RWPE2 (cell line): ENCODE measurements at regions not wholly inside any gene's neighbourhood (a gene's known extent, or its start where the extent isn't known, plus 50 kb on each side); places are given as distances from the start of the nearest gene placed in this dataset.

ENCODE experiments used
- ATAC-seq: fragments of 200-7000 bp; cut with Tn5 transposase; 3 replicates; pipeline ENCODE4 v1.9.1; 2021; ENCODE audit warnings: low read depth
- DNase-seq: peaks from one replicate; pipeline ENCODE4 v3.0.0-alpha.2; 2020; ENCODE audit warnings: low spot score
- H3K27ac ChIP-seq: fragments of 450-650 bp; 2 replicates; pipeline ENCODE4 v1.5.1; 2017; ENCODE audit warnings: mild to moderate bottlenecking; ENCODE audit not compliant: poor library complexity, severe bottlenecking
- H3K27me3 ChIP-seq: fragments of 250-450 bp; sonication (Bioruptor Pico); 2 replicates; pipeline ENCODE4 v1.5.1; 2021; ENCODE audit warnings: mild to moderate bottlenecking, moderate library complexity; ENCODE audit not compliant: insufficient read depth, poor library complexity, severe bottlenecking
- H3K36me3 ChIP-seq: fragments of 250-450 bp; sonication (Bioruptor Pico); 2 replicates; pipeline ENCODE4 v1.5.1; 2020; ENCODE audit warnings: low read depth, mild to moderate bottlenecking, moderate library complexity
- H3K4me1 ChIP-seq: fragments of 250-450 bp; sonication (Bioruptor Pico); 2 replicates; pipeline ENCODE4 v1.5.1; 2021; ENCODE audit warnings: mild to moderate bottlenecking, moderate library complexity; ENCODE audit not compliant: insufficient read depth, poor library complexity, severe bottlenecking
- H3K4me3 ChIP-seq: fragments of 250-450 bp; sonication (Bioruptor Pico); 2 replicates; pipeline ENCODE4 v1.5.1; 2021; ENCODE audit warnings: mild to moderate bottlenecking, moderate library complexity; ENCODE audit not compliant: severe bottlenecking
- H3K9me3 ChIP-seq: fragments of 250-450 bp; sonication (Bioruptor Pico); 2 replicates; pipeline ENCODE4 v1.5.1; 2021; ENCODE audit warnings: mild to moderate bottlenecking, moderate library complexity; ENCODE audit not compliant: severe bottlenecking
- CTCF ChIP-seq: fragments of 450-650 bp; IDR thresholded peaks from one replicate; pipeline ENCODE4 v1.5.1; 2017; ENCODE audit warnings: mild to moderate bottlenecking, moderate library complexity; ENCODE audit not compliant: poor library complexity, severe bottlenecking

- Histone ChIP-seq H3K4me1 (no peaks in the 10 kb centered on the region), H3K36me3 (no peaks in the 10 kb centered on the region), H3K27me3 (no peaks in the 10 kb centered on the region), H3K4me3 (no peak overlapping the region), H3K9me3 (no peaks in the 10 kb centered on the region), H3K27ac (no peak overlapping the region)
- TF ChIP-seq CTCF = no peak
- DNase-seq (no peak), ATAC-seq (no peak)
Observed at GRCh38 chr5:157930710-157931109, 71.8 kb upstream of the CLINT1 start.

- DNase-seq (no peak), ATAC-seq (no peak)
- TF ChIP-seq CTCF = no peak
- Histone ChIP-seq H3K4me1 (no peaks in the 10 kb centered on the region), H3K27ac (no peak overlapping the region), H3K9me3 (no peaks in the 10 kb centered on the region), H3K36me3 (no peaks in the 10 kb centered on the region), H3K4me3 (no peak overlapping the region), H3K27me3 (no peaks in the 10 kb centered on the region)
Observed at GRCh38 chr5:157926977-157927376, 68.0 kb upstream of the CLINT1 start.

- Histone ChIP-seq H3K4me1 (no peaks in the 10 kb centered on the region), H3K27me3 (no peaks in the 10 kb centered on the region), H3K36me3 (no peaks in the 10 kb centered on the region), H3K4me3 (no peak overlapping the region), H3K27ac (no peak overlapping the region), H3K9me3 (no peaks in the 10 kb centered on the region)
- ATAC-seq (no peak), DNase-seq (no peak)
- no peak for TF ChIP-seq CTCF
Observed at GRCh38 chr5:157925786-157926671, 67.1 kb upstream of the CLINT1 start.

- DNase-seq (no peak), ATAC-seq (peak; percentile 38)
- Histone ChIP-seq H3K36me3 (no peaks in the 10 kb centered on the region), H3K4me1 (no peaks in the 10 kb centered on the region), H3K27me3 (no peaks in the 10 kb centered on the region), H3K27ac (no peak overlapping the region), H3K4me3 (no peak overlapping the region), H3K9me3 (no peaks in the 10 kb centered on the region)
- TF ChIP-seq CTCF = no peak
Observed at GRCh38 chr5:157924931-157925729, 66.2 kb upstream of the CLINT1 start.

GRCh38 chr5:157924490-157924889 lies 65.5 kb upstream of the CLINT1 start:
- no peak for DNase-seq
- TF ChIP-seq CTCF = no peak
- Histone ChIP-seq H3K4me1 (no peaks in the 10 kb centered on the region), H3K9me3 (no peaks in the 10 kb centered on the region), H3K27ac (no peak overlapping the region), H3K27me3 (no peaks in the 10 kb centered on the region), H3K36me3 (no peaks in the 10 kb centered on the region), H3K4me3 (no peak overlapping the region)
- no peak for ATAC-seq
